ENCODE measurements at regions not wholly inside any gene's neighbourhood (a gene's known extent, or its start where the extent isn't known, plus 50 kb on each side); places are given as distances from the start of the nearest gene placed in this dataset.
A peak's percentile ranks its signal among the peaks of the same experiment; 100 is the strongest.
"Not testable (repeated sequence)": the region's sequence is repeated elsewhere in the genome, so short reads cannot be mapped to it uniquely, and the experiment has no call there.

DNA sequence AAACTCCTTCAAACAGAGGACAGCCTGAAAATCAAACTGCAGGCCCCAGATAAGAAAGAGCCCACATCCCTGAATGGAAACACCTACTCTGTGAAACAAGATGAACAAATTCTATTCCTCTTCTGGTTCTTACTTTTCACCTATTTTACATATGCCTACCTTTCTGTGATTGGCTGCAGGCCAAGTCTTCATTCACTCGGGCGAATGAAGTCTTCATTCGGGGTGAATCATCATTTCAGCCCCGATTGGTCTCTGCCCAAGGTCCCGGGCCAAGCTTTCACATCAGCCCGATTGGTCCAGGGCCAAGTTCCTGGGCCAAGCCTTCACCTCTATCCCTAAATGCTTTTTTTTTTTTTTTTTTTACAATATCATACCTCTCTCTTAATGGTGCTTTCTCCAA is 529.8 kb upstream of the ACTRT1 start:
- no peak for DNase-seq

DNA sequence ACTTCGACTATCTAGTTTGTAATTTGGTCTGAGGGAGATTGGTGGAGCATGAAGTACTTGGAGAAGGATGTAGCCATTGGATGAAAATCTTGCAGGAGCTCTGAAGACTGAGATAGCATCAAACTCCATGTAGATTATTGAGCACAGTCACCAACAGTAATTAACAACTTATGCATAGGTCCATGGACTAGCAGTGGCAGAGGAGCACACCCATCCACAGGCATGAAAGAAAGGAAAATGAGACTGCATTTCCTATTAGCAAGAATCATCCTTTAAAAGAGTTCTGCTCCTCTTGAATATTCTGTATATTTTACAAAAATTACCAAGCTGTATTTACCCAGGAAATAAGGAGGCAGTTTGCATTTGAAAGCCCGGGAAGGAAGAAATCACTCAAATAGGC is 529.4 kb upstream of the ACTRT1 start:
- no peak for DNase-seq

DNA sequence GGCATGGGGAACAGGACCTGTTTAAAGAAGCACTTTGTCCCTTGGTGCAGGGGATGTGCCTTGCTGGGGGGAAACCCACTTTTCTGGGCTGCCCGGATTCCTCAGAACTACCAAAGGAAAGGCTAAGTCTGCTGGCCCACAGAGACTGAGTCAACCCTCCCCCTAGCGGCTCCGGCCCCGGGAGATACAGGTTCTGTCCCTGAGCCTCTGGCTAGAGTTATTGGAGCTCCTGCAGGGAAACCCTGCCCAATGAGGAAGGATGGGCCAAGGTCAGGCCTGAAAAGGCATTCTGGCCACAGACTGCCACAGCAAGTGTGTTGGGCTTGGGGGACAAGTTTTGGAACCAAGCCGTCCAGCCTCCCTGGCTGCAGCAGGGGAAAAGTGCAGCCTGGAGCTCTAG is 490.9 kb upstream of the ACTRT1 start:
- no peak for DNase-seq

DNA sequence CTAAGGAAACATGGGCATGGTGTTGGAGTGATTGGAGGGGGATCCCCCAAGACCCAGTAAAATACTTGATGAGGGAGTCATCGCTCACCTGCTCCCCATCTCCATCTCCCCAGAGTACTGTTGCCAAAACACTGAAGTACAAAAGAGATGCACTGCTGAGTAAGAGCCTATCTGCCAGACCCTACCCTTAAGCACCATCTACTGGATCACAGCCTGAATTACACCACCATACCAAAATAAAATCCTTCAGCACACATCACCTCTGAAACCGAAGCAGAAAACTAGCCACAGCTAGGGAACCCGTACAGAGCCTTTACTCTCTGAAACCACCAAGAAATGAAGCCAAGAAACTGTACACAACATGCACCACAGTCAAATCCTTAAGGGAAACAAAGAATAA is 466.3 kb upstream of the ACTRT1 start:
- DNase-seq = peak; percentile 7

DNA sequence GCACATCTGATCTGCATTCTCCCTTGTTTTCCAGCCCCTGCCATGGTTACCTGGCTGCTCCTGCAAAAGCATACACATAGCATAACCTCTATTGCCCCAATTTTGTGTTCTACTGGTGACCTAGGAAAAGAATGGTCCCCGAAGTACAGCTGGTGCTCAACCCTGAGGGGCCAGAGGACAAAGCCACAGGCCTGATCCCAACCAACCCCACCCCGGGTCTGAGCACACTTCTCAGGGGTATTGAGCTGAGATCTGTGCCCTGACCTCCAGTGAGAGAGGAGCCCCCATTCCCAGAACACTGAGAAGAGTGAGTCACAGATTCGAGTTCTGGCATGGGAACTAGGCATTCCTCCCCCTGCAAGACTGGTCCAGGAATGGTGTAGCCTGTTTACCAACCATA is 465.5 kb upstream of the ACTRT1 start:
- DNase-seq = no peak

DNA sequence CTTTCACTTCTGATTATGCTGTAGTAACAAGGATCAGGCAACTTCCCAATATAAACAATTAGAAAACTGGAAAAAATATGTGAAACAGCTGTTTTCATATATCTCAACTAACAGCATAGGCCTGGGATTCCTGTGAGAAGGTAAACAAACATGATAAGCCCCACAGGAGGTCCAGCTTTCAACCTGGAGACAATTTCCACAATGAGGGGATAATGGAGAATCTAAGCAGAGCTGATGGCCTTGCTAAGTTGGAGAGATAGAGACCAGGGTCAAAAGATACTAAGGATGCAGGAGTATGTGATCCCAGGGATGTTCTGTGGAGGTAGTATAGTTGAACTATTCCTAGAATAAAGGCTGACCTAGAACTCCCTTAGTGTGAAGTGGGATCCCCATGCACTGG is 452.3 kb upstream of the ACTRT1 start:
- DNase-seq = no peak

DNA sequence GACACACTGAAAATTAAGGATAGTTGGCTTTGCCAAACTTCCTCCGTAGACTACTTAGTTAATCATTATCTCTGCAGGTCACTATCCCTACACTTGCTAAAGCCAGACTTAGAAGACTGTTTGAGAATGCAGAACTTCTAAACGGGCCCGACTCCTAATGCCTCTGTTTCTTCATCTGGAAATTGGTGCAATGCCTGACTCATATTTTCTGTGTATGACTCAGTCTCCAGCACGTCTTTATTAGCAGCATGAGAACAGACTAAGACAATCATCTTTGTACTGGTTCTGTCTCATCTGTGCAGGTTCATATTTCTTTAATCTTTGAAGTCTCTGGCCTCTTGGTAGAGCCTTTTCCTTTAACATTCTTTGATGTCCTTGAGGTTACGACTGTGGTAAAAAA is 411.9 kb upstream of the ACTRT1 start:
- no peak for DNase-seq

DNA sequence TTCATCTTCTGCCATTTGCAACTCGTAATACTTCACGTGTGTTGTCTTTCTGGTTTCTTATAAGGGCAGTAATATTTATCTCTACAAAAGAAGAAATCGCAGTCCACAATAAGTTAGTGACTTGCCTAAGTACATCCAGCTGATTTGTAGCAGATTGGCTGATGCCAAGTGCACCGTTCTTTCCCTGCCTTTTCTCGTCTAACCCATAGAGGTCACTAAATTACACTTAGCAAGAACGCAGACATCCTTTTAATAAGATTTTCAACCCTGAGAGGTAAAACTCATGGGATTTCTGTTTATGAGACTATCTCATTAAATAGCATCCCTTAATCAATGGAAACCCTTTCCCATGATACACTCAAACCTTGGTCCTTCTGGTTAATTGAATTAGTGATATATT is 408.6 kb upstream of the ACTRT1 start:
- no peak for DNase-seq

DNA sequence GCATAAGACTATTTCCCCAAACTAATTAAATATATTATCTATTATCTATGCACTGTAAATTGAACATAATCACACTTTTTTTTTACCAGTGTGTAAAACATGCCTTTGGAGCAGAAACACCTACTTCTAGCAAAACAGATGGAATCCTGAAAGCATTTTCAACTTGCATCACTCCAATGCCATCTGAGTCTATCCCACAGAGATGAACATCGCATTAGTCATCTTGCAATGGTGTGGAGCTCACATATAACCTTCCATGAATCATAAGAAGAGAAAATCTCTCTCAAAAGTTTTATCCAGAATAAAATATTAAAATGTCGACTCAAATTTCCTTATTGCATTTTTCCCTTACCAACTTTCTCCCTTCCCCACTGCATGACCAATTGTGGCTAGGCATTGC is 406.7 kb upstream of the ACTRT1 start:
- DNase-seq = no peak

DNA sequence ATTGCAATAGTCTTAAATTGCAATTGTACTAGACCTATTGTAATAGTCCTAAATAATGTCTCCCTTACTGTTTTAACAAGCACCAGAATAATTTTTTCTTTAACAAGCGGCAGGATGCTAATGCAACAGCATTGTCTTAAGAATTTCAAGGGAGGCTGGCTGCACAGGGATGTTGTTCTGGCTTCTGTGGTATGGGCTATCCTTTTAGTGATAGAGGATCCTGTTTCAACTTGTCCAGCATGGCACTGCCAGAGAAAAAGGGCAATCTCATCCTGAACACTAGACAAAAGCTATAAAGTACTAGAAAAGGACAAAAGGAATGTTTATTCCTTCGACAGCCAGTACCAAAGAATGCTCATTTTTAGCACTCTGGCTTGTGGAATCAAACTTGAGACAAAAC is 405.5 kb upstream of the ACTRT1 start:
- DNase-seq = no peak

DNA sequence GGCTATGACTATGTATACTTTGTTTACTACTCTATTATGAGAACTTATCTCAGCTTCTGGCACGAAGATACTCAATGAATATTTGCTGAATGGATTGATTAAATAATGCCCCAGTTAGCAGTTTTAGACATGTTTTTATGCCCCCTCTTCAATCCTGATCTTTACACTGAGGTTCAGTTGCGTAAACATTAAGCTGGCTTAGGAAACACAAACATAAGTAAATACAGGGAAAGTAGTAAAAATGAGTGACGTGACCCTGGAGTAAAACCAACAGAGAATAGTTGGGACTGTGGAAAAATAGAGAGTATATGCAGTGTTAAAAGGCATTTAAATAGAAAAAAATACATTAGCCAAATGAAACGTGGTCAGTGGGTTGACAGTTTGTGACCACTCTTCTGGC is 387.0 kb upstream of the ACTRT1 start:
- no peak for DNase-seq

DNA sequence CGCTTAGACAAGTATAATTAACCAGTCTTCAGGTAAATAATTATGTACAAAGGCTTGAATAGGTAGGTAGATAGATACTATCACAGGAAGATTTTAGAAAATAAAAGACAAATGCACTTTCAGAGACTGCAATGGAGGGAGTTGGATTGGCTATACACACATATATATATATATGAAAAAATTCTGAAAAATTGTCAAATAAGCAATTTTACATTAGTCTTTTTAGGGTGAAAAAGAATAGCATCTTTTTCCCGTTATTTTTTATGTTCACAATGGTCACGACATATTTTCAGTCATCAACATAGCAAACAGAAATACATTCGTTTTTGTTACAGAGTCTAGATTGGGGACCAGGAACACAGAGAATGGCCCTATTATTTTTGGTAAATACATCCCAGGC is 385.9 kb upstream of the ACTRT1 start:
- no peak for DNase-seq

DNA sequence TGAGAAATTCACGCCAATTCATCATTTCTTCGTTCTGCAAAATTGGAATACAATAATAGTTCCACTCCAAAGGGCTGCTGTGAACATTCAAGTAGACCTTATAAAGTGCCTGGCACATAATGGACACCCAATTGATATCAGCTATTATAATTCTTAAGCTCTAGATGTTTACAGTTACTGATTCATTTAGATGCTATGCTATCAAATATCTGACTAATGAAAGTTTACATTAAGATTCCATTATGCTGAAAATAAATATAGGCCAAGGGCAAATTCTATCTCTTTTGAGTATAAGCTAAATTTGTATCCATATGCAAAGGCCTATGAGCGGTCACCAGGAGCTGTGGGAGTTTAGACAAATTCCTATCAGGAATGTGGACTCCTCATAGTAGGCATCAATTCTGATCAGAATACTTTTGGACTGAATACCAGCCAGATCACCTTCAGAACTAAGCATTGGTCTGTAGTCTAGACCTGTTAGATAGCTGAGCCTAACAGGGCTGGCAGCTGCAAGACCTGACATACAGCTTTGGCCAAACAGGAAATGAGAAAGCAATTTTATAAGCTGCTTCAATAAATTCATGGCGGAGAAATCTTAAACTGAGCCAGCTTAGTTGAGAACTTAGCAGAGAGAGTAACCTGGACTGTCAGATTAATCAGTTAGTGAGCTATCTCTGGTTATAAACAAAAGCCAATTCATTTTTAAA is 384.3 kb upstream of the ACTRT1 start:
- no peak for DNase-seq

DNA sequence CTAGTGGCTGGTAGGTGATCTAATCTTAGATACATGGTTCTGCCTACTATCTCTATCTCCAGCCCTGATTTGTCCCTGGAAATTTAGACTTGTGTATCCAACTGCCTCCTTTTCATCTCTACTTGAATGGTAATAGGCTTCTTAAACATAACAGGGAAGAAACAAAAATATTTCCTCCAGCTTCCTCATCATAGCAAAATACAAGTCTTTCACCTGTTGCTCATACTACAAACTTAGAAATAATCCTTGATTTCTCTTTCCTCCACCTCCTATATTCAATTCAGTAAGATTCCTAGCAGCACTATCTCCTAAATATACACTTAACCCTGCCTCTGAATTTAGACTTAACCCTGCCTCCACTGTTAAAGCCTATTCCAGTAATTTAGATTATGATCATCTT is 373.3 kb upstream of the ACTRT1 start:
- DNase-seq = no peak

DNA sequence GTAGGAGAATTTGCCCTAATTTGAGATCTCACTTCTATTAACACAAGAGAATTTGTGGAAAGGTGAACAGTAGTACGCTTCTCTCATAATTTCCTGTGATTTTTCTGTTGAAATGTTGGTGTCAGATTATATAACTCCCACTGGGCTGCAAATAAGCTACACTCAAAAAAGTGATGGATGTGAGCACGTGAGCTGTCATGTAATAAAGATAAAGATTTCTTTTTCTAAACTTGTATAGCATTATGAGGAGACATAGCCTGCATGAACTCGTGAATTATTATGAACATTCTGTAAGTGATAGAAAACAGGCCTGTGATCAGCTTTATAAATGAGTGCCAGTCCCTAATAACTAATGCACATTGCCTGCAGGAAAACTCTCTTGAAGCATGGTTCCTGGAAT is 356.6 kb upstream of the ACTRT1 start:
- no peak for DNase-seq

DNA sequence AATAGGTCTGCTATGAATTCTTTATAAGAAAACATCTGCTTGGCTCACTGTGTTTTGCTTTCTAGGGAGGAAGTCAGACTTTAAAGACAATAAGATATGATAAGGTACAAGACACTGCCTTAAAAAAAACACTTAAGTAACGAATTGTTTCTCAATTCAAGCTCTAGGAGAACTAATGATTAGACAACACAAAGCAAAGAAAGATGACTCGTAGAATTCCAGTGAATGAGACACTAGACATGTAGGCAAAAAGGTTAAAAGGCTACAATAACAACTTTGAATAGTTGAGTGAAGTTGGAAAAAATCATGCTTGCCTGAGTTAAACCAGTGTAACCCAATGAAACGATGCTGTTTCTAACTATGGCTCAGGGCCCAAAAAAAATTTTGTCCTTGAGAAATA is 344.4 kb upstream of the ACTRT1 start:
- DNase-seq = no peak

DNA sequence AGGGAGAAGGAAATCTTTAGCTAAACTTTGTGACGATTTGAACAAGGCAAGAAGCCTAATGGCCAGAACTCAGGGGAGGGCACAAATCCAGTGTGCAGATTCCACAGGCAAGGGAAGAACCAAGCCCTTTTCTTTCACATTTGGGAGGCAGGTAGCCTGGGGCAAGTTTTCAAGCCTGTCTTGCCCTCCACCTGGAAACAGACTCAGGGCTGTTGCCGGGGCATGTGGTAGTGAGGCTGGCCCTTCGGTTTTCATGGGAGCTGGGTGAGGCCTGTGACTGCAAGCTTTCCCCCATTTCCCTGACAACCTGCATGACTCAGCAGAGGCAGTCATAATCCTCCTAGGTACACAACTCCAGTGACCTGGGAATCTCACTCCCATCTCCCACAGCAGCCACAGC is 331.6 kb upstream of the ACTRT1 start:
- DNase-seq = not testable (repeated sequence)

DNA sequence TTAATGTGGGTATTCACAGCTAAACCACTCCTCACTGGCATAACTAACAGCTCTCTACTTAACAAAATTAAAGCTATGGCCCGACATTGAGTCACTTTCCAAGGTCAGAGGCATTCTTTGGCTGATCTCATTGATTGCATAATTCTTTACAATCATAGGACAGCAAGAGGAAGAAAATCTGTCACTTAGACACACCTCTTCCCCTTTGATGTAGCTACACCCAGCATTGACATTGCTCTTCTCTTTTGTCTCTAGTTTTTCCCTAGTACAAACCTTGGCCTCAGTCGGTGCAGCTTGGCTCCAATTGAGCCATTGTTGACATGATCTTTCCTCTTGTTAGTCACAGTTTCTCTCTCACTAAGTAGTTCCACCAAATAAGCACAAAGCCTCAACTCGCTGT is 313.3 kb upstream of the ACTRT1 start:
- no peak for DNase-seq

DNA sequence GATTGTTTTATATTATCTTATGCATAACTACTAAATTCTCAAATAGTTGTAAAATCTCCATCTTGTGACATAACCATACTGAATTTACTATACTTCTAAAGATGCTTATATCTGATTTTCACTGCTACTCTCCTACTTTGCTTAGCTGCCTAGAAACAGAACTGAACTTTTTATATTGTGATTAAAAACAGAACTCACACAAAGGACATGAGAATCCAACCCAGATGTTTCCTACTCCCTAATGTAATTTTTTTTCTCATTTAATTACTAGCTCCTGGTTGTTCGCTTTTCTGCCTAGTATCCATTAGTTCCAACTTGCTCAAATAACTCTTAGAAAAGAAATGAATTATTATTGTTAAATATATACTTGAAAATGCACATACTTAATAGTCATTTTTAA is 283.5 kb upstream of the ACTRT1 start:
- DNase-seq = no peak

DNA sequence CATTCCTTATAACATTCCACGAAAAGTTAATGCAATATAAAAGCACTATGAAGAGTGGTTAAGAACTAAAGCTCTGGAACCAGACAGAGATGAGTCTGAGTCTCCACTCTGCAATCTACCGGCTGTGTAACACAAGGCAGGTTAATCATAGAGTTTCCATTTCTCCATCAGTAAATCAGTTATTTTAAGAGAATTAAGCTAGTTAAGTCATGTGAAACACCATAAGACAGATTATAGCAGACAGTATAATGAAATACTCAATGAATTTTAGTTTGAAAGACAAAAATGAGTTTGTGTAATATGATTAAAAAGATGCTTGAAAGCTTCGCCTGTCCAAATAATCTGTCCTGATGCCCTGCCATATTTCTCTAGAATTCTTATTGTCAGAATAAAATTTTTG is 282.6 kb upstream of the ACTRT1 start:
- DNase-seq = no peak

DNA sequence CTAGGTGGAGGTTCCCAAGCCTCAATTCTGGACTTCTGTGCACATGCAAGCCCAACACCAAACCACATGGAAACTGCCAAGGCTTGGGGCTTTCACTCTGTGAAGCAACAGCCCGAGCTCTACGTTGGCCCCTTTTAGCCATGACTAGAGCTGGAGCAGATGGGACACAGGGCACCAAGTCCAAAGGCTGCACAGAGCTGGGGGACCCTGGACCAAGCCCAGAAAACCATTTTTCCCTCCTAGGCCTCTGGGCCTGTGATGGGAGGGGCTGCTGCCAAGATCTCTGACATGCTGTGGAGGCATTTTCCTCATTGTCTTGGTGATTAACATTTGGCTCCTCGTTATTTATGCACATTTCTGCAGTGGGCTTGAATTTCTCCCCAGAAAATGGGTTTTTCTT is 258.7 kb upstream of the ACTRT1 start:
- no peak for DNase-seq

DNA sequence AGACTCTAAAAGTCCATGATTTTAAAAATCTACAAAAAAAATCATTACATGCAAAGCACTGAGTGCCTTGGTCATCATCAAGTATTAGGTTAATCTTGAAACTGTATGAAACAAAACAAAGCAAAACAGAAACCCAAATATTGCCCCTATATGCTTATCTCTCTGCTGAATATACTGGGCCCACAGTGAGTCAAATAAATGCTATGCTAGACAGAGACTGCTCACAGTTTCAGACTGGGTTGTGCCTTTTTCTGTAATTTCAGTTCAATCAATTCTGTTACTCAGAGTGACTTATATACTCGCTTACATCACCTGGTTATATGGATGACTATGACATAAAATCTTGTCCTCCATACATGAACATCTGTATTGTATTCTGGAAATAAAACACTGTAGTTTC is 257.1 kb upstream of the ACTRT1 start:
- no peak for DNase-seq

DNA sequence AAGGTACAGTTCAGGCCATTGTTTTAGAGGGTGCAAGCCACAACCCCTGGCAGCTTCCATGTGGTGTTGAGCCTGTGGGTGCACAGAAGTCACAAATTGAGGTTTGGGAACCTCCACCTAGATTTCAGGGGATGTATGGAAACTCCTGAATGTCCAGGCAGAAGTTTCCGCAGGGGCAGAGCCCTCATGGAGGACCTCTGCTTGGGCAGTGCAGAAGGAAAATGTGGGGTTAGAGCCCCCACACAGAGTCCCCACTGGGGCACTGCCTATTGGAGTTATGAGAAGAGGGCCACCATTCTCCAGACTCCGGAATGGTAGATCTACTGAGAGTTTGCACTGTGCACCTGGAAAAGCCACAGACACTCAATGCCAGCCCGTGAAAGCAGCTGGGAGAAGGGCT is 242.0 kb upstream of the ACTRT1 start:
- no peak for DNase-seq

DNA sequence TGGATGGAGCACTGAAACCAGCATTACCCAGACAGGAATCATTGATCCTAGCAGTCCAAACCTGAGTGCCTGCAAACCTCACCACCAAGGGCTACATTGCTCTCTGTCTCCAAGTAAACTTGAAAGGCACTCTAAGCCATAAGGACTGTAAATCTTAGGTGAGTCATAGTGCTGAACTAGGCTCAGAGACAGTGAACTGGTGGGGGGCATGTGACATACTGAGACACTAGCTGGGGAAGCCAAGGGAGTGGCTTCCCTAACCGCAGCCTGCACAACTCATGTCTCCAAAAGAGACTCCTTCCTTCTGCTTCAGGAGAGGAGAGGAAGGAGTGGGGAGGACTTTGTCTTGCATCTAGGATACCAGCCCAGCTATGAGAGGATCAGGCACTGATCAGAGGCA is 235.5 kb upstream of the ACTRT1 start:
- DNase-seq = no peak

DNA sequence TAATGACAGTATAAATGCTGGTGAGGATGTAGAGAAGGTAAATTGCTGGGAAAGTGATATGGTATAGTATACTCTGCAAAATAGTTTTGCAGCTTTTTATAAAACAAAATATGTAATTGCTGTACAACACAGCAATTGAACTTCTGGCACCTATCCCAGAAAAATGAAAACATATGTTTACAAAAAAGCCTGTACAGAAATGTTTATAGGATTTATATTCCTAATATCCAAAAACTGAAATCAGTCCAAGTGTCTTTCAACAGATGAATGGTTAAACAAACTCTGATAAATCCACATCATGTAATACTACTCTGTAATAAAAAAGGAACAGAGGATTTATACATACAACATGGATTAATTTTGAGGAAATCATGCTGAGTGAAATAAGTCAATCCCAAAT is 198.4 kb upstream of the ACTRT1 start:
- DNase-seq = no peak

DNA sequence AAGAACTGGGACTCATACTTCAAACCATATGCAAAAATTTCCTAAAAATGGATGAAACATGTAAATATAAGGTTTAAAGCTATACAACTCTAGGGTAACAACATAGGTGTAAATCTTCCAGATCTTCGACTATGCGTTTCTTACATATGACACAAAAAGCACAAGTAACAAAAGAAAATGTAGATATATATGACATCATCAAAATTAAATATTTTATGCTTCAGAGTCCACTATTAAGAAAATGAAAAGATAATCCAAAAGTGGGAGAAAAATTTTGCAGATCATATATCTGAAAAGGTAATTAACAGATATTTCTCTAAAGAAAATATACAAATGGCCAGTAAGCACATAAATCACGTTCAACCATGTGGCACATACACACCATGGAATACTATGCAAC is 164.2 kb upstream of the ACTRT1 start:
- DNase-seq = no peak

Data from NCI-H1092 (cell line).